WTC11 (cell line): ENCODE measurements at regions not wholly inside any gene's neighbourhood (a gene's known extent, or its start where the extent isn't known, plus 50 kb on each side); places are given as distances from the start of the nearest gene placed in this dataset.

ENCODE experiments used
- TCF7 ChIP-seq: sonication (generic); formaldehyde crosslinking; IDR thresholded peaks from 2 replicates; pipeline ENCODE4 v1.8.0; 2022; ENCODE audit warnings: mild to moderate bottlenecking, low read depth, missing genetic modification reagents, moderate library complexity
- TF ChIP-seq, protein P1 (sequence below): fragments of 200-600 bp; IDR thresholded peaks from 2 replicates; pipeline ENCODE4 v1.8.0; 2022; ENCODE audit warnings: antibody characterized with exemption
- TF ChIP-seq, protein P2 (sequence below): sonication (generic); formaldehyde crosslinking; IDR thresholded peaks from 2 replicates; pipeline ENCODE4 v1.8.0; 2022; ENCODE audit warnings: mild to moderate bottlenecking, missing genetic modification reagents
- TF ChIP-seq, protein P3 (sequence below): sonication (generic); formaldehyde crosslinking; conservative IDR thresholded peaks from 2 replicates; pipeline ENCODE4 v1.8.1; 2023; ENCODE audit warnings: mild to moderate bottlenecking, low read depth, missing genetic modification reagents, moderate library complexity

DNA sequence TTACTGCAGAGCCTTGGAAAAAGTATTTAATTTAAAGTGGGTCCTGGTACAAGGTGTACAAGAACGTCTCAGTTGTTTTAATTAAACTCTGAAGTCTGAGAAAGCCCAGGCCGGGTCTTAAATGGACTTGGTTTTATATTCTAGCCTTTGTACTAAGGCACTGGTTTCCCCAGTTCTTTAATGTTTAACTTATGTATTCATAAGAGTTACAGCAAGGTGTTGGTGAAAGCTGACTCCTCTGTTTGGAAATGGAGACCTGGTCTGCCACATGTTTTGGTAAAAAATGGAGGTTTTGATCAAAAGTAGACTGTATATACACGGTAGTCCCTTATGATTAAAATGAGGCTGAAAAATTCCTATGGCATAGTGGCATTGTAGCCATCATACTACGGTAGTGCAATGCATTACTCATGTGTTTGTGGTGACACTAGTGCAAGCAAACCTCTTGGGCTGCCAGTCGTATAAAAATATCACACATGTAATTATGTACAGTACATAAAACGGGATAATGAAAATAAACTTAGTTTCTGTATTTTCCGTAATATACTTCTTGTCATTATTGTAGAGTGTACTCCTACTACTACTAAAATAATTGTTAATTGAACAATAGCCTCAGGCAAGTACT, 883.4 kb upstream of the SPRY2 start:
- TF ChIP-seq, protein P1, sequence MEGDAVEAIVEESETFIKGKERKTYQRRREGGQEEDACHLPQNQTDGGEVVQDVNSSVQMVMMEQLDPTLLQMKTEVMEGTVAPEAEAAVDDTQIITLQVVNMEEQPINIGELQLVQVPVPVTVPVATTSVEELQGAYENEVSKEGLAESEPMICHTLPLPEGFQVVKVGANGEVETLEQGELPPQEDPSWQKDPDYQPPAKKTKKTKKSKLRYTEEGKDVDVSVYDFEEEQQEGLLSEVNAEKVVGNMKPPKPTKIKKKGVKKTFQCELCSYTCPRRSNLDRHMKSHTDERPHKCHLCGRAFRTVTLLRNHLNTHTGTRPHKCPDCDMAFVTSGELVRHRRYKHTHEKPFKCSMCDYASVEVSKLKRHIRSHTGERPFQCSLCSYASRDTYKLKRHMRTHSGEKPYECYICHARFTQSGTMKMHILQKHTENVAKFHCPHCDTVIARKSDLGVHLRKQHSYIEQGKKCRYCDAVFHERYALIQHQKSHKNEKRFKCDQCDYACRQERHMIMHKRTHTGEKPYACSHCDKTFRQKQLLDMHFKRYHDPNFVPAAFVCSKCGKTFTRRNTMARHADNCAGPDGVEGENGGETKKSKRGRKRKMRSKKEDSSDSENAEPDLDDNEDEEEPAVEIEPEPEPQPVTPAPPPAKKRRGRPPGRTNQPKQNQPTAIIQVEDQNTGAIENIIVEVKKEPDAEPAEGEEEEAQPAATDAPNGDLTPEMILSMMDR, result no peak
- TF ChIP-seq, protein P2, sequence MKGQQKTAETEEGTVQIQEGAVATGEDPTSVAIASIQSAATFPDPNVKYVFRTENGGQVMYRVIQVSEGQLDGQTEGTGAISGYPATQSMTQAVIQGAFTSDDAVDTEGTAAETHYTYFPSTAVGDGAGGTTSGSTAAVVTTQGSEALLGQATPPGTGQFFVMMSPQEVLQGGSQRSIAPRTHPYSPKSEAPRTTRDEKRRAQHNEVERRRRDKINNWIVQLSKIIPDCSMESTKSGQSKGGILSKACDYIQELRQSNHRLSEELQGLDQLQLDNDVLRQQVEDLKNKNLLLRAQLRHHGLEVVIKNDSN (CRISPR knock-in tag), result no peak
- TF ChIP-seq TCF7 (CRISPR knock-in tag), result no peak
- TF ChIP-seq, protein P3, sequence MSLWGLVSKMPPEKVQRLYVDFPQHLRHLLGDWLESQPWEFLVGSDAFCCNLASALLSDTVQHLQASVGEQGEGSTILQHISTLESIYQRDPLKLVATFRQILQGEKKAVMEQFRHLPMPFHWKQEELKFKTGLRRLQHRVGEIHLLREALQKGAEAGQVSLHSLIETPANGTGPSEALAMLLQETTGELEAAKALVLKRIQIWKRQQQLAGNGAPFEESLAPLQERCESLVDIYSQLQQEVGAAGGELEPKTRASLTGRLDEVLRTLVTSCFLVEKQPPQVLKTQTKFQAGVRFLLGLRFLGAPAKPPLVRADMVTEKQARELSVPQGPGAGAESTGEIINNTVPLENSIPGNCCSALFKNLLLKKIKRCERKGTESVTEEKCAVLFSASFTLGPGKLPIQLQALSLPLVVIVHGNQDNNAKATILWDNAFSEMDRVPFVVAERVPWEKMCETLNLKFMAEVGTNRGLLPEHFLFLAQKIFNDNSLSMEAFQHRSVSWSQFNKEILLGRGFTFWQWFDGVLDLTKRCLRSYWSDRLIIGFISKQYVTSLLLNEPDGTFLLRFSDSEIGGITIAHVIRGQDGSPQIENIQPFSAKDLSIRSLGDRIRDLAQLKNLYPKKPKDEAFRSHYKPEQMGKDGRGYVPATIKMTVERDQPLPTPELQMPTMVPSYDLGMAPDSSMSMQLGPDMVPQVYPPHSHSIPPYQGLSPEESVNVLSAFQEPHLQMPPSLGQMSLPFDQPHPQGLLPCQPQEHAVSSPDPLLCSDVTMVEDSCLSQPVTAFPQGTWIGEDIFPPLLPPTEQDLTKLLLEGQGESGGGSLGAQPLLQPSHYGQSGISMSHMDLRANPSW (CRISPR knock-in tag), result no peak
